Spleen (tissue), 7 donors: ENCODE measurements at regions not wholly inside any gene's neighbourhood (a gene's known extent, or its start where the extent isn't known, plus 50 kb on each side); places are given as distances from the start of the nearest gene placed in this dataset.
"Not testable (repeated sequence)": the region's sequence is repeated elsewhere in the genome, so short reads cannot be mapped to it uniquely, and the experiment has no call there.

Source experiments
- CTCF ChIP-seq, 11 experiments: fragments of 200-600 bp in 7 of 11; fragments of 450-650 bp in 4 of 11; sonication (generic) in 4 of 11; IDR thresholded peaks in 8 of 11; conservative IDR thresholded peaks in 3 of 11; 1 replicate in 7 of 11; 2 replicates in 4 of 11; pipeline versions ENCODE4 v1.4.0 to v1.8.0; 2016 to 2021; ENCODE audit warnings: antibody characterized with exemption in 11 of 11, inconsistent platforms in 4 of 11, mild to moderate bottlenecking in 1 of 11
- POLR2AphosphoS5 ChIP-seq, 3 donors: sonication (generic); formaldehyde crosslinking; IDR thresholded peaks; one replicate each; pipeline ENCODE4 v1.5.1; 2017; ENCODE audit warnings: antibody characterized with exemption in 3 of 3
- donor health status: DM: no; HTN: no; CAD: no; lungs with moderate emphysema.
- donor health status: DM: no; HTN: no; CAD: no.
- donor health status: DM: no; HTN: no; CAD: no.

- TF ChIP-seq CTCF (IDR thresholded peaks at IDR 0.05 in 8 of 11, conservative IDR thresholded peaks at IDR 0.05 in 3 of 11); POLR2AphosphoS5 (IDR thresholded peaks at IDR 0.05): not testable (repeated sequence)
Observed at GRCh38 chr7:150156015-150156414, 167.1 kb upstream of the LRRC61 start.
